ENCODE measurements at regions not wholly inside any gene's neighbourhood (a gene's known extent, or its start where the extent isn't known, plus 50 kb on each side); places are given as distances from the start of the nearest gene placed in this dataset.

- no peak overlapping the region for H3K4me3 ChIP-seq
- H3K27me3 ChIP-seq: peaks cover 0 to 42% (median 0%) of the 10 kb centered on the region in 9 donors
- intact Hi-C loops (cut with DNase I): no loop called here
- H3K36me3 ChIP-seq: no peaks in the 10 kb centered on the region
- DNase-seq (no peak), ATAC-seq (no peak)
- peak overlapping the region in 1 of 12 donors; percentile 77 for H3K27ac ChIP-seq
- H3K9me3 ChIP-seq: no peaks in the 10 kb centered on the region
- TF ChIP-seq CTCF (IDR thresholded peaks at IDR 0.05) (no peak), POLR2A (IDR thresholded peaks at IDR 0.05) (no peak)
- H3K4me1 ChIP-seq: peaks cover 3 to 40% (median 28%) of the 10 kb centered on the region in 12 donors
Measured at GRCh38 chr1:30811187-30811586, 53.6 kb upstream of the LAPTM5 start.

- no peak for DNase-seq
- H3K36me3 ChIP-seq: no peaks in the 10 kb centered on the region
- no peaks in the 10 kb centered on the region for H3K9me3 ChIP-seq
- no peak for ATAC-seq
- intact Hi-C loops (cut with DNase I): no loop called here
- peak overlapping the region in 3 of 12 donors; percentile 25 to 77 (median 32) for H3K27ac ChIP-seq
- WGBS, 4 donors: 82 to 85% (median 84%) methylated on average over 12 of the region's 12 CpGs
- TF ChIP-seq POLR2A (IDR thresholded peaks at IDR 0.05): no peak
- no peak for TF ChIP-seq CTCF (IDR thresholded peaks at IDR 0.05)
- H3K4me1 ChIP-seq: peaks cover 3 to 35% (median 25%) of the 10 kb centered on the region in 12 donors
- peaks cover 0 to 43% (median 0%) of the 10 kb centered on the region in 9 donors for H3K27me3 ChIP-seq
- no peak overlapping the region for H3K4me3 ChIP-seq
Measured at GRCh38 chr1:30810416-30811080, 53.0 kb upstream of the LAPTM5 start.

- peak in 3 of 4 donors; percentile 61 to 82 (median 63) for ATAC-seq
- H3K27ac ChIP-seq: peak overlapping the region in 6 of 12 donors; percentile 10 to 77 (median 14)
Measured at GRCh38 chr1:30809514-30810263, 52.1 kb upstream of the LAPTM5 start.

More at GRCh38 chr1:30809514-30810263, 52.1 kb upstream of the LAPTM5 start:
- no peak for TF ChIP-seq CTCF (IDR thresholded peaks at IDR 0.05)
- no peak for TF ChIP-seq POLR2A (IDR thresholded peaks at IDR 0.05)
- intact Hi-C loops (cut with DNase I): loop anchor here in 1 of 10 donors (5.0 kb wide), 1 partner anchor 43 kb away; no protein-coding TSS in a partner anchor
- peaks cover 0 to 35% (median 0%) of the 10 kb centered on the region in 9 donors for H3K27me3 ChIP-seq
- H3K4me3 ChIP-seq: no peak overlapping the region
- WGBS, 4 donors: 34 to 44% (median 36%) methylated on average over 14 of the region's 14 CpGs
- no peaks in the 10 kb centered on the region for H3K36me3 ChIP-seq
- peaks cover 3 to 35% (median 25%) of the 10 kb centered on the region in 12 donors for H3K4me1 ChIP-seq
- no peak for DNase-seq
- H3K9me3 ChIP-seq: no peaks in the 10 kb centered on the region
